ENCODE measurements at regions not wholly inside any gene's neighbourhood (a gene's known extent, or its start where the extent isn't known, plus 50 kb on each side); places are given as distances from the start of the nearest gene placed in this dataset.
"Not testable (repeated sequence)": the region's sequence is repeated elsewhere in the genome, so short reads cannot be mapped to it uniquely, and the experiment has no call there.

GRCh38 chr1:192516776-192517297 lies 58.7 kb upstream of the RGS1 start:
- Histone ChIP-seq H3K36me3 (ENCODE audit: insufficient read depth, low read length) (no peaks in the 10 kb centered on the region), H3K9me3 (ENCODE audit: low read length) (no peaks in the 10 kb centered on the region), H3K27me3 (ENCODE audit: insufficient read depth, low read length) (no peaks in the 10 kb centered on the region), H2AFZ (ENCODE audit: low read depth, low read length) (no peak overlapping the region), H3K4me3 (ENCODE audit: low read length) (no peak overlapping the region), H3K4me1 (ENCODE audit: insufficient read depth, low read length) (peaks cover 9% of the 10 kb centered on the region)

DNA sequence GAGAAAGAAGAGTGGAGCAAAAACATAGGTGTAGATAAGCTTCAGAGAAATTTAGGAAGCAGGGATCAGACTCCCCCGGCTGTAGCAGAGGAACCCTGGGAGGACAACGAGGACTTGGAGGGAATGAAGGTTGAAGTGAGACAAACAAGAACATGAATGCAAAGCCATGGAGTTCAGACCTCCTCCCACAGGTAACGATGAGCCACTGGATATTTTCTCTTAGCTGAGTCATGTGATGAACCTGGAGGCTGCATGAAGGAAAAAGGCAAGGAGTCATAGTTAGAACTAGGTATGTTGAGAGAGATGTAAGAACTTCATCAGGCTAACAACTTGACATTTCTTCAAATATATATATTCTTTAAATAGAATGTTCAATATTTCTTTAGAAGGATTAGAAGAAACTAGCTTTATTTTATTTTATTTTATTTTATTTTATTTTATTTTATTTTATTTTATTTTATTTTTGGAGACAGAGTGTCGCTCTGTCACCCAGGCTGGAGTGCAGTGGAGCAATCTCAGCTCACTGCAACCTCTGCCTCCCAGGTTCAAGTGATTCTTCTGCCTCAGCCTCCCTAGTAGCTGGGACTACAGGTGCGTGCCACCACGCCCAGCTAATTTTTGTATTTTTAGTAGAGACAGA lies 57.7 kb upstream of the RGS1 start:
- H3K4me3 ChIP-seq (ENCODE audit: low read length); H3K9me3 ChIP-seq (ENCODE audit: low read length); H3K27me3 ChIP-seq (ENCODE audit: insufficient read depth, low read length); H3K36me3 ChIP-seq (ENCODE audit: insufficient read depth, low read length); H2AFZ ChIP-seq (ENCODE audit: low read depth, low read length); H3K4me1 ChIP-seq (ENCODE audit: insufficient read depth, low read length): not testable (repeated sequence)

DNA sequence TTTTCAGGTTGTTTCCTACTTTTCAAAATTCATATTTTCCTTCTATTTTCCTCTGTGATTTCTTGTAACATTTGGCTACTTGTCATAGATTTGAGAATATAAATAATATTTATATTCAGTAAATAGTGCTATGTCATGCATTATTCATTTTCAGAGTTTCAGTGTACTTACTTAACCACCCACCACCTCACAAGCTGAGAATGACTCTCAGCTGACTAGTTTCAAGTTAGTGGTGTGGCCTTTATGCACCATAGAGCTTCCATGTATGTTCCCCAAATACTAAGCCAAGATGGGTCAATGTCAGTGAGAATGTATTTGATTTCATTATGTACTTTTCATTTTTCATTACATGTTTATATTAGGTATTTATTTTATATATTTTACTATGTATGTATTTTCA lies 56.9 kb upstream of the RGS1 start:
- Histone ChIP-seq H3K27me3 (ENCODE audit: insufficient read depth, low read length) (no peaks in the 10 kb centered on the region), H2AFZ (ENCODE audit: low read depth, low read length) (no peak overlapping the region), H3K9me3 (ENCODE audit: low read length) (no peaks in the 10 kb centered on the region), H3K36me3 (ENCODE audit: insufficient read depth, low read length) (no peaks in the 10 kb centered on the region), H3K4me1 (ENCODE audit: insufficient read depth, low read length) (peaks cover 6% of the 10 kb centered on the region), H3K4me3 (ENCODE audit: low read length) (no peak overlapping the region)

DNA sequence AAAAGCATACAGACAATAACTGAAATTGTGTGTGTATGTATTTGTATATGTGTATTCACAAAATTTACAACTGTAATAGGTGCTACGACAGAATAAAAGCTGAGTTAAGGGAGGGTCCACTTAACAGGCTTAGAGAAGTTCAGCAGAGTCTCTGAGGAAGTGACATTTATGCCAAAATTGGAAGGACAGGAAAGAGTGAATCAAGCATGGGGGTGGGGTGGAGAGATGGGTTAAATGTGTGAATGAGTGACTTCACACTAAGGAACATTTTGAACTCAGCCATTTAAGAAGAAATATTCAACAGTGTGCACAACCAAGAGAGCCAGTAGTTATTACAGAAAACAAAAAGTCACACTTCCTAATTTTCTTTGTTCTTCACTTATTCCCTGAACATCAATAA lies 53.8 kb upstream of the RGS1 start:
- no peaks in the 10 kb centered on the region for H3K9me3 ChIP-seq (ENCODE audit: low read length)
- no peak overlapping the region for H2AFZ ChIP-seq (ENCODE audit: low read depth, low read length)
- peaks cover 3% of the 10 kb centered on the region for H3K4me1 ChIP-seq (ENCODE audit: insufficient read depth, low read length)

DNA sequence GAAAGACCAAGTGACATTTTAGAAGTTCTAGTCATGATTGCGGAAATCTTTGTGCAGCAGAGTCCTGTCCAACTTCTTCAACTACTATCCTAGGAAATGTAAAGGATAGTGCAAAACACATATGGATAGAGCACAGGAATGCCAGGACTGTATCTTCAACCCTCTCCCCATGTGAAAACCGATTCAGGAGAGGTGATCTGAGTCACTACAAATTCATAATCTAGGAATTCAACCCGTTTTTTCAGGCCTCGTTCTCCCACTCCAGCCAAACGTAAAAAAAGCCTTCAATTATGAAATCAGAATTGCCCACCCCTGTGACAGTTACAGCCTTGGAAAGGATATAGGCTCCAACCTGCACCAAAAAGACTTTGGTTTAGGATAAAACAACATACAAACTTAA lies 52.9 kb upstream of the RGS1 start:
- no peaks in the 10 kb centered on the region for H3K36me3 ChIP-seq (ENCODE audit: insufficient read depth, low read length)

More for the DNA sequence above, 53.8 kb upstream of the RGS1 start:
- H3K27me3 ChIP-seq (ENCODE audit: insufficient read depth, low read length): no peaks in the 10 kb centered on the region
- H3K4me3 ChIP-seq (ENCODE audit: low read length): no peak overlapping the region
- H3K36me3 ChIP-seq (ENCODE audit: insufficient read depth, low read length): no peaks in the 10 kb centered on the region

GRCh38 chr1:192524223-192524622 lies 51.4 kb upstream of the RGS1 start:
- Histone ChIP-seq H3K9me3 (ENCODE audit: low read length) (no peaks in the 10 kb centered on the region), H3K36me3 (ENCODE audit: insufficient read depth, low read length) (no peaks in the 10 kb centered on the region), H3K27me3 (ENCODE audit: insufficient read depth, low read length) (no peaks in the 10 kb centered on the region), H3K4me1 (ENCODE audit: insufficient read depth, low read length) (no peaks in the 10 kb centered on the region), H2AFZ (ENCODE audit: low read depth, low read length) (no peak overlapping the region), H3K4me3 (ENCODE audit: low read length) (no peak overlapping the region)

More for the DNA sequence above, 52.9 kb upstream of the RGS1 start:
- Histone ChIP-seq H3K9me3 (ENCODE audit: low read length) (no peaks in the 10 kb centered on the region), H3K4me1 (ENCODE audit: insufficient read depth, low read length) (no peaks in the 10 kb centered on the region), H3K27me3 (ENCODE audit: insufficient read depth, low read length) (no peaks in the 10 kb centered on the region), H2AFZ (ENCODE audit: low read depth, low read length) (no peak overlapping the region), H3K4me3 (ENCODE audit: low read length) (no peak overlapping the region)
